ENCODE measurements at regions not wholly inside any gene's neighbourhood (a gene's known extent, or its start where the extent isn't known, plus 50 kb on each side); places are given as distances from the start of the nearest gene placed in this dataset.

DNA sequence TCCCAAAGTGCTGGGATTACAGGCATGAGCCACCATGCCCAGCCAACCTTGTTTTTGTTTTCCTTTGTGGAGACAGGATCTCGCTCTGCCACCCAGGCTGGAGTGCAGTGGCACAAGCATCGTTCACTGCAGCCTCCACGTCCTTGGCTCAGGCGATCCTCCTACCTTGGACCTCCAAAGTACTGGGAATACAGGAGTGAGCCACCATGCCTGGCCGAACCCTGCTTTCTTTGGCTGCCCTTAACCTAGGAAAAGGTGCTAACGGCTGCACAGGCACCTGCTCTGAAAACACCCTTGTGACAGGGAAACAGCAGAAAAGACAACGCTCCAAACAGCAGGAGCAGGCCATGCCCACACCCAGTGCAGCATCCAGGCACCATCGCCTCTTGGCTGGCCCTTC lies 71.9 kb downstream of the OAT start:
- H3K27ac ChIP-seq (ENCODE audit: low read depth, low read length): no peak overlapping the region
- 97% methylated on average over 8 of the region's 8 CpGs for WGBS, 3 donors

DNA sequence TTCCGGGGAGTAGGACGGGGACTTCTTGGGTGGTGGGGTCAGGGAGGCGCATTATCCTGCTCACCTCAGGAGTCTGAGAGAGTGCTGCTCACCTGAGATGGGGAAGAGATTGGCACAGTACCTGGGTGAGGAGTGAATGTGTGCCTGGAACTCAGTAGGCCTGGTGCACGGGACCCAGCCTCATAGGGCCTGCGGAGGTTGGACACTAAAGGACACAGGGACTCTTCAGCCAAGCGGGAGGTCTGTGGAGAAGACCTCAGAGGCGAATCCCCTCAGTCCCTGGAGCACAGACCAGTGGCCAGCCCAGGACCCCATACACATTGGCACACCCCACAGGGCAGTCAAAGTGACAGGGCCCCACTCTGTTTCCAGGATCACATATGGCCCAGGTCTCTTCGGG lies 73.2 kb downstream of the OAT start:
- no peak overlapping the region for H3K27ac ChIP-seq (ENCODE audit: low read depth, low read length)
- WGBS, 3 donors: 96 to 97% (median 96%) methylated on average over 8 of the region's 8 CpGs

DNA sequence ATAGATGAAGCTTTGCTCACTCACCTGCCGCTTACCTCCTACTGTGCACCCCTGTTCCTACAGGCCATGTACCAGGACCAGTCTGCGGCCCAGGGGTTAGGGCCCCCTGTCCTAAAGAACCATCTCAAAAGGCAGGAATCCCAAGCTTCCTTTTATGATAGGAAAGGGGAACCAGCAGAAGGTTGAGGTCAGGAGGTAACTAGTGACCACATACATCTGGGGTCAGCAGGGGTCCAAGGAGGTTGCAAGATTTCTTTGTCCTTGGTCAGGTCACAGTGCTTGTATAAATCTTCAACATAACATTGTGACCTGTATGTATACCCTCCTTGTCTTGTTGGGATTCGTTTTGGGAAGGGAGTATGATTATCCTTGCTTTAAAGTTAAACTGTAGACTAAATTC lies 73.8 kb downstream of the OAT start:
- WGBS, 3 donors: 82 to 92% (median 92%) methylated on average over 3 of the region's 3 CpGs
- no peak overlapping the region for H3K27ac ChIP-seq (ENCODE audit: low read depth, low read length)

DNA sequence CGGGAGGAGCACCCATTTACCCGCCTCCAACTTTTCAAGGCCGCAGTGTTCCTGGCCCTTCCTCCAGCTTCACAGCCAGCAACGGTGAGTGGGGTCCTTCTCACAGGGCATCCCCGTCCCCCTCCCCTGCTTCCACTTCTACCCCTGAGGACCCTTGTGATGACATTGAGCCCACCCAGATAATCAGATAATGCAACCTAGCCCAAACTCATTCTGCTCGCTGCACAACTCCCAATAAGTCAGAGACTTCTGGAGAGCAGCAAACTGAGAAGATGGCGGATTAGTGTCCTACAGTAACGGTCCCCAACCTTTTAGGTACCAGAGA lies 74.5 kb downstream of the OAT start:
- no peak overlapping the region for H3K27ac ChIP-seq (ENCODE audit: low read depth, low read length)
- WGBS, 3 donors: 90 to 95% (median 91%) methylated on average over 8 of the region's 8 CpGs

DNA sequence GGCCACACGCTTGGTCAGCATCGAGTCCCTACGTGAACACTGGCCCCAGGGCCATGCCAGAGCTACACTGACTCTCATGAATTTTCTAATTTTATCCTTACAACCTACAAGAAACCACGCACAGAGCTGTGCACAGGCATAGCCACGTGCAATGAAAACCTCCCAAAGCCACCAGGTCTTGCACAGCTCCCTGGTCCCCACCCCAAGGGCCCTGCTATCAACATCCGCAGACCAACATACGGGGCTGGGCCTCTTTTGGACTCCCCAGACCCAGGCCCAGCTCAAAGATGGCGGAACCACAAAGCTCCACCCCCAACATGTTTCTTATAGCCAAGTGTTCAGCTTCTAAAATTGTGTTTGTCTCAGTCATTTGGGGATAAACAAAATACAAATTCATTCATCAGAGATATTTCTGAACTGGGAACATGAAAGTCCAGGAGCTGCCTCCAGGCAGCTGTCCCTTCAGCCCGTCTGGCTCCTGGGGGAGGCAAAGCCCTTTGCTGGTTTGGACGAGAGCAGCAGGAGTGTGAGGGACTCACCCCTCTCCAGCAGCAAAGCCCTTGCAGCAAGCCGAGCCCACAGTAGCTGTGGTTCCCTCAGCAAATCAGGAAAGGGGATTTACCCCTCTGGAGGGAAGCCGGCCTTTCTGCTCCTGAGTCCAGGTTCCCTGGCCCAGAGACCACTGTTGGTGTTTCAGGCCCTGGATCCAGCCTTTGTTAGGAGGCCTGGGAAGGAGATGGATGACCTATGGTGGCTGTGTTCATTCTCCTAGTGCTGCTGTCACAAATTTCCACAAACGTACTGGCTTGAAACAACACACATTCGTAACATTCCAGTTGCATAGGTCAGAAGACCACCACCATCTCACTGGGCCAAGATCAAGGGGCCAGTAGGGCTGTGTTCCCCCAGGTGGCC lies 75.1 kb downstream of the OAT start:
- H3K27ac ChIP-seq (ENCODE audit: low read depth, low read length): no peak overlapping the region
- WGBS, 3 donors: 87 to 94% (median 90%) methylated on average over 14 of the region's 14 CpGs

DNA sequence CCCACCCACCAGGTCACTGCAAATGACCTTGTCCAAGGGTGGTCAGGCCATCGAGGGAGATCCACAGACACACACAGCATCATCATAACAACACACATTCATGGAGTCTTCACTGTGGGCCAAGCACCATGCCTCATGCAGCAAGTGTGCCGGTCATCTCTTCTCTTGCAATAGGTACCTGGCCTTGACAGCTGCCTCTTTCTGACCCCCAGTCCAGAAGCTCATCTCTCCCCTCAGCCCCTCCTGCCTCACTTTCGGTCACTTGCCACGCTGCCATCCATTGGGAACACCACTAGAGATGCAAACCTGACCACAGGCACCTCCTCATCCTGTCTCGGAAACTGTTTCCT lies 75.9 kb downstream of the OAT start:
- WGBS, 3 donors: 87 to 95% (median 94%) methylated on average over 5 of the region's 5 CpGs
- no peak overlapping the region for H3K27ac ChIP-seq (ENCODE audit: low read depth, low read length)

DNA sequence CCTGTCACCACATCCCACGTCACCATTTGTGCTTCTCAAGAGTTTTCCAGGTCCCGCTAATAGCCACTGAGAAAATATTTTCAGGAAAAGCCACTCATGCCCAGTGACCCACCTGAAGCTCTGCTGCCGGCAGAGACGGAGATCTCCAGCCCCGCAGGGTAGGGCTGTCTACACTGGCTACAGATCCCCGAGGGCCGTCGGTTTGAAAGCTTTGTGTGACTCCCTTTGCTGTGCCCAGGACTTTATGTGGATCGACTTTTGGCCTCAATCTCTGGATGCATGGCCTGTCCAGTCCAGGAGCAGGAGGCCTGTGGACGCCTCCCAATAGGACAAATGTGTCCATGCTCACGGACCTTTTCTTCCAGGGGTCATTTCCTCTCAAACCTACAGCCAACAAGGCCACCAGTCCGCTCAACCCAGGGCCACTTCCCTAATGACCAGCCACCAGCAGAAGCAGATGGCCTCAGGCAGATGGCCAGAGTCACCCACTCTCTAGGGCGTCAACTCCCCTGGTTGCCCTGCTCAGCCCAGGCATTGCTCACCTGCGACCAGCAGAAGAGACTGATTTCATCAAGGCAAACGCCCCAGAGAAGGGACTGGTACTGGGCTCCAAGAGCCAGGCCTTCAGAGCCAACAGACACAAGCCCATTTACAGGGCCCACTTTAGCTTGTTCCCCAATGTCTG lies 76.4 kb downstream of the OAT start:
- 91 to 95% (median 92%) methylated on average over 15 of the region's 15 CpGs for WGBS, 3 donors

DNA sequence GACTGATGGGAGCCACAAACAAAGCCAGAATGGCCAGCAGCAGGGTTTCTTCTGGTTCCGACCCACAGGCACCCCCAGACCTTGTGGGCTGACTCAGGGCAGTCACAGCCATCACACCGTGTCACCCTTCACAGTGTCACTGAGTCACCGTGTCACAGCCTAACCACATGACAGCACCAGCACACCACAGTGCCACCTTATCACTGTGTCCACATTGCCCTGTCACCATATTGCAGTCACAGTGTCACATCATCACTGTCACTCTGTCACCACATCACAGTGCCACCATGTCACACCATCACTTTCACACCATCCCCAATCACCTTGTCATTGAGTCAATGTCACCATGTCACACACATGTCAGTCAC lies 77.0 kb downstream of the OAT start:
- no peak overlapping the region for H3K27ac ChIP-seq (ENCODE audit: low read depth, low read length)
- 41 to 72% (median 50%) methylated on average over 2 to 3 of the region's 3 CpGs for WGBS, 3 donors

More for the DNA sequence above, 76.4 kb downstream of the OAT start:
- H3K27ac ChIP-seq (ENCODE audit: low read depth, low read length): no peak overlapping the region

DNA sequence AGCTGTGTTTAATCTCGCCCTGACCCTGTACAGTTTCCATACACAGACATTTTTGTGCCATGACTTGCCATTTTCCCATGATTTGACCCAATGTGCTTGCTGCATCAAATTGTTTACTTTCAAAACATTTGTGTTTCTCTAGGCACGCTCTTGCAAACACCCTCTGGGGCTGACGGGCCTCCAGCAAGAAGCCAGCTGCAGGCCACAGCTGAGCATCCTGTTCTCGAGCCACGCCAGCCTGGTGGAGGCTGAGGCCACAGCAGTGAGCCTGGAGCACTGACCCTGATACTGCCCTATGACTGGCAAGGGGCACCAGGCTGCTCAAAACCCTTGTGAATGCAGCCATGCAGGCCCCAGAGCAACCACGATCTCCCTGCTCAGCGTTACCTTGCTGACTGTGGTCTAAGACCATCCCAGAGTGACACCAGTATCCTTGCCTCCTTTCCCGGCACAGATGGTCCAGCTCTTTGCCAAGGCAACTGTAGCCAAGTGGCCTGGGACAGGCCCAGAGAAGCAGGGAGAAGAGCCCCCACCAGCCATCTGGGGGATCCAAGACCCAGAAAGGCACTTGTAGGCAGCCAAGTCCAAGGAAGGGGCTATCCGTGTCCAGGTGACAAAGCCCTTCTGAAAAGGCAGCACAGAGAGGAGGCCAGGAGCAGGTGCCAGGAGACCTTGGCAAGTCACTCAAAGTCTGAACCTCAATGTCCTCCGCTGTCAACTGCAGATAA lies 78.5 kb downstream of the OAT start:
- H3K27ac ChIP-seq (ENCODE audit: low read depth, low read length): no peak overlapping the region
- 80 to 89% (median 88%) methylated on average over 10 of the region's 10 CpGs for WGBS, 3 donors

DNA sequence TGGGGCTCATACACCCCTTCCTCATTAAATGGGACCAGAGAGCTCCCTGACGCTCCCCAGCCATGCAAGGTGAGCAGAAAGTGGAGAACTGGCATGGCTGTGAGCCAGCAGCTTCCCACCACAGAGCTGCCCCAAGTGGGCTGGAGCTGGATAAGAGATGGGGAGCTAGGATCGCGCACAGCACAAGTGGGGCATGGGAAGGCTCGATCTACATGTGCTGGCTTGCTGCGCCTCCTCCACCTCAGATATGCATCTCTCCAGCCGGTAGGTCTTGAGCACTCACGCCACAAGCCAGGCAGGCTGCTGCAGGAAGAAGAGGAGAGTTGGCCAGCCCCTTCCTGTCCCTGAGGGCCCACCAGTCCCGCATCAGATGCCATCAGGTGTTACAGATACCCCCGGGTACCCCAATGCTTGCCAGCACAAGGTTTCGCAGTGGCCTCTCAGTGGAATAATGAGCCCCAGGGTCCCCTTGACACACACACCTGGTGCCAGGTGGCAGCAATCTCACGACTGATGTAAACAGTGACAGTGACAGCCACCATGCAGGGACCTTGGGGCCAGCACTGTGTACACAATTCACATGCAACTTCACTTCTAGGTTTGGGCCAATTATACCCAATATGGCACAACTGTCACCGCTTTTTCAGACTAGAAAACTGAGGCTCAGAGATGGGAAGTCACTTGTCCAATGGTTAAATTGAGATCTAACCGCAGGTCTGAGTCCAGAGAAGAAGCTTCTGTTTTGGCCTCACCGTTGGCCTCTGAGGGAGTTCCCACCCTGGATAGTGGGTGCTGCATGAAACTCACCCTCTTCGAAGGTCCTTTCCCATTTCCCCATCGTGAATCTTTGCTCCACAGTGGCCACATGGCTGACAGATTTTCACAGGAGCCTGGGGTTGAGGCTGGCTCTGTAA lies 79.3 kb downstream of the OAT start:
- WGBS, 3 donors: 82 to 92% (median 89%) methylated on average over 16 of the region's 16 CpGs
- H3K27ac ChIP-seq (ENCODE audit: low read depth, low read length): no peak overlapping the region

DNA sequence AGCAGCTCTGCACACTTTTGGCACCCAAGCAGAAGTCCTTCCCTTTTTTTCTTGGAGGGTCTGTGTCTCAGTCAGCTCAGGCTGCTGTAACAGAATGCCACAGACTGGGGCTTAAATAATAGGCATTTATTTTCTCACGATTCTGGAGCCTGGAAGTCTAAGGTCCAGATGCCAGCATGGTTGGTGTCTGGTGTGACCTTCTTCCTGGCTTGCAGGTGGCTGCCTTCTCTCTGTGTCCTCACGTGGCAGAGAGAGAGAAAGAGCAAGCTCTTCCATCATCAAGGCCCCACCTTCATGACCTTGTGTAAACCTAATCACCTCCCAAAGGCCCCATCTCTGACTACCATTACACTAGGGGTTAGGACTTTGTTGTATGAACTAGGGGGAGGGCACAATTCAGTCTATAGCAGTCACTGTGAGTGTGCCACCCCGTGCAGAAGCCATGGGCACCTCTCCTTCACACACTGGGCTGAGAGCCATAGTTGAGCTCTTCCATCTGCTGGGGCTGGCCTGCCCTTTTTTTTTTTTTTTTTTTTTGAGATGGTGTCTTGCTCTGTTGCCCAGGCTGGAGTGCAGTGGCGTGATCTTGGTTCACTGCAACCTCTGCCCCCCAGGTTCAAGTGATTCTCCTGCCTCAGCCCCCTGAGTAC lies 80.3 kb downstream of the OAT start:
- WGBS, 3 donors: 57 to 79% (median 75%) methylated on average over 4 of the region's 4 CpGs
- no peak overlapping the region for H3K27ac ChIP-seq (ENCODE audit: low read depth, low read length)

DNA sequence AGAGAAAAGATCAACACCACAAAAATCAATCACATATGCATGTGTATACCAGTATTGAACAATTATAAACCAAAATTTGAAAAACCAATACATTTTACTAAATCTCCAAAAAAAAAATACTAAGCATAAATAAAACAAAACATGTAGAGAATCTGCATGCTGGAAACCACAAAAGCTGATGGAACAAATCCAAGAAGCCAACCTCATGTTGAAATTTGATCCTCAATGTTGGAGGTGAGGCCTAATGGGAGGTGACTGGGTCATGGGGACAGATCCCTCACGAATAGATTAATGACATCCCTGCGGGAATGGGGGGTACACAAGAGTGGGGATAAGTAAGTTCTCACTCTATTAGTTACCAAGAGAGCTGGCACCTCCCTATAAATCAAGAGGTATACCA lies 82.5 kb downstream of the OAT start:
- H3K27ac ChIP-seq (ENCODE audit: low read depth, low read length): no peak overlapping the region
- 33 to 69% (median 59%) methylated on average over 2 of the region's 2 CpGs for WGBS, 3 donors

DNA sequence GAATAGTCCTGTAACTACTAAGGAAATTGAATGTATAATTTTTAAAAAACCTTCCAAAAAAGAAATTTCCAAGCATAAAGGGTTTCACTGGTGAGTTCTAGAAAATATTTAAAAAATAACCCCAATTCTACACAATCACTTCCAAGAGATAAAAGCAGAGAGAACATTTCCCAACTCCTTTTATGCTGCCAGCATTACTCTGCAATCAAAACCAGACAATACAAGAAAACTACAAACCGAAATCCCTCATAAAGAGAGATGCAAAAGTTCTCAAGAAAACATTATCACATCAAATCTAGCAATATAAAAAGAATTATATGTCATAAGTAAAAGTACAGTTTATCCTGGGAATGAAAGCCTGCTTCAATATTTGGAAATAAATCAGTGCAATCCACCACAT lies 84.8 kb downstream of the OAT start:
- WGBS, 3 donors: 55 to 67% (median 63%) methylated on average over 1 of the region's 1 CpG
- H3K27ac ChIP-seq (ENCODE audit: low read depth, low read length): no peak overlapping the region

DNA sequence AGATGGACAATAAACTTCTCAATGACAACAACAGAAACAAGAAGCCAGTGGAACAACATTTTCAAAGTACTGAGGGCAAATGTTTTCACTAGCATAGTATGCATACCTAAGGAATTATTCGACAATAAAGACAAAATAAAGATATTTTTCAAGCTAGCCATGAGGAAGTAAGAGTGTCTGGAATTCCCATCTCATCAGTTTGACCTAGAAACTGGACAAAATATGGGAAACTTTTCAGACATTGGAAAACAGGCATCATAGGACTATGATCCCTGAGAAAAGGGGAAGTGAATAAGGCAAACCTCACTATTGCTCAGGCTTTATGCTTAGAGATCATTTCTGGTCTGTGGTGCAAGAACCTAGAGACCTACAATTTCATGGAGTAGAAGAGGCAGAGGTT lies 86.3 kb downstream of the OAT start:
- WGBS, 3 donors: 63 to 78% (median 76%) methylated on average over 1 of the region's 1 CpG
- no peak overlapping the region for H3K27ac ChIP-seq (ENCODE audit: low read depth, low read length)

DNA sequence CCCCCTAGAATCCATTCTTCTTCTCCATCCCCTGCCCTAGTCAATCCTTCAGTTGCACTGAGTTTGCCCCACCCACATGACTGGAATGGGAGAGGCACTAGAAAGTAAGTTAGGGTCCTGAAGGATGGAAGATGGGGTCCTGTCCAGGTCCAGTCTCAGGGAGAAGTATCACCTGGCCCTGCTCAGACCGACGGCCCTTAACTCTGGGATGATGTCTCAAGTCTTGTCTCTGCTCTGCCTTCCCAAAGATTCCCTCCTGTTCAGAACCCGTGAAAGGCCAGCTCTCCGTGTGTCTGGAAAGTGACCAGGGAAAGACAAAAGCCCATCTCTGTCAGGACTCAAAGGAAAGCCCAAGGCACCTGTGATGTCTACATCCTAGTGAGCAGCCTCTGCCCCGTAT lies 88.8 kb downstream of the OAT start:
- H3K27ac ChIP-seq (ENCODE audit: low read depth, low read length): no peak overlapping the region
- WGBS, 3 donors: 70 to 83% (median 83%) methylated on average over 5 of the region's 5 CpGs

DNA sequence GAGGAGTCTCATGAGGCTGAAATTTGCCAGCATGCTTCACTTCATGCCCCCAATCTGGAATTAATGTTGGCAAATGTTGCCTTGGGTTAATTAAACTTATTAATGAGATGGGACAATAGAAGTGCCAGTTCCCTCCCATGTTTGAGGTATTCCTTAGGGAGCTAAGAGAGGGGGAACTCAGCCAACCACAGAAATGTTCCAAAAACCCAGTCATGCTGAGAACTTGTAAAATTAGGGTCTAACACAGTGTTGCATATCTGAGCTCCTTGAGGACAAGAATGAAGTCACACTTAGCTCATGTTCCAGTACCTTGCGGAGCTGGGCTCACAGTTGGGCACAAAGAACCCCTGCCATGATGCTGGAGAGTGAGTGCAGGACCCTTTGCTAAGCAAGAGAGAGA lies 89.4 kb downstream of the OAT start:
- H3K27ac ChIP-seq (ENCODE audit: low read depth, low read length): no peak overlapping the region
- 74 to 88% (median 86%) methylated on average over 1 of the region's 1 CpG for WGBS, 3 donors

DNA sequence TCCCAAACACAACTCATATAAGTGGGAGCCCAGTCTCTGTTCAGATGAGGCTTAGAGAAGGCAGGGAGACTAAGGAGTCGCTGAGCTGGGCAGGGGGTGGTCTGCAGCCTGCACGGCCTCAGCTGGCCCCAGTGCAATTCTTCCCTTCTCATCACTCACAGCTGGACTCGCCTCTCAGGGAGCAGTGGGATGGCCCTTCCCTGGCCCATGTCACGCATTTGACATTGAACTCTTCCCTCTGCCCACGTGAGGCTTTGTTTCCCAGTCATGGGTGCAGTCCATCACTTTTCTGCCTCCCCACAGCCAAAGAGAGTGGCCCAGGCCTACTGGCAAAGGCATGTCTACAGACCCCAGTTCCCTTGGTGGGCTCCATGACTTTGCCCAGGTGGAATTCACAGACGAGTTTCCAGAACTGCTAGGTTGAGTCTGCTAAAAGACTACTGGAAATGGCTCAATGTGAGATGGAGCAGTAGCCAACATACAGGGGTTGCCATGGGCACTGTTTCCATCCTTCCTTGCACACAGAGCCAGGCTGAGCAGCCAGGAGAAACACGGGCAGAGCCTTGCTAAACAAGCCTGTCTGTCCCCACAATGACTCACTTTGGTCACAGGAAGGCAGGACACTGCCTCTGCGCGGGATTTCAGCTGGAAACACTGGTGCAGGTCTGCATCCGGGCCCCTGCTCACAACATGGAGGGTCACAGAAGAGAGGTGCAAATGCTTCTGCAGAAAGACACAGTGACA lies 90.1 kb downstream of the OAT start:
- no peak overlapping the region for H3K27ac ChIP-seq (ENCODE audit: low read depth, low read length)
- 64 to 74% (median 72%) methylated on average over 10 of the region's 10 CpGs for WGBS, 3 donors

Measured in adipose tissue (tissue), 3 donors.